Epithelial cell of esophagus (primary cell): ENCODE measurements at regions not wholly inside any gene's neighbourhood (a gene's known extent, or its start where the extent isn't known, plus 50 kb on each side); places are given as distances from the start of the nearest gene placed in this dataset.

Experiments used
- DNase-seq: peaks from one replicate; pipeline ENCODE4 v3.0.0; 2010; ENCODE audit warnings: low read depth
- H3K4me3 ChIP-seq: 2 replicates; pipeline ENCODE4 v1.5.1; 2011; ENCODE audit warnings: mild to moderate bottlenecking, low read length, control low read depth
- TF ChIP-seq, protein P1 (sequence below): IDR thresholded peaks from 2 replicates; pipeline ENCODE4 v1.5.1; 2011; ENCODE audit warnings: low read depth, mild to moderate bottlenecking, low read length, control low read depth, inconsistent platforms; ENCODE audit not compliant: insufficient read depth; ENCODE audit errors: missing control alignments

DNA sequence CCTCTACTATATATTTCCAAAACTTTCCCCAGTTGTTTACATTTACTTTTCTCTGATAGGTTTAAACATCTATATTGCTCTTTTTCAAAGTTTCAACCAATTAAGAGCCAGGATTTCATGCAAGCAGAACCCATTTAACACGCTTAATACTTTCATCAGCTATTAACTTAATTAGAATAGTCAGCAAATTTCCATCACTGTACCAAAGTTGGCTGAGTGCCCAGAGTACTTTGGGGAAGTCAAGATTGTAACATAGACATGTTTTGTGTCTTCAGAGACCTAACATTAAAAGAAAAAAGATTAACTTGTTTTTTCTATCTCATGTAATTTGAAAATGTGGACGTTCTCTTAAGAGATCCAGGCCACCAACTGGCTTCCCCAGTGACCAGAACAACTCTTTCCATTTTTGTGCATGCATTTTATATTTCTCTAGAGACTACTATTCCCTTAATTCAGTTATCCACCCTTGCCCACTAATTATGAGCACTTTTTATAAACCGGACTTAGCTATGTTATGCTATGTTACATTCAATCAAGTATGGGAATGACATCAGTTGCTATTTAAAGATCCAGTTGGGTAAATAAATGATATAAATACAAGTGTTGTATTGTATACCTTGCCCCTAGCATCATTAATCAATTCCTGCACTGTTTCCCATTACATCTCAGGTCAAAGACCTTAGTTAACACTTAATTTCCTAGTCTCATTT is 478.1 kb upstream of the NMUR2 start:
- TF ChIP-seq, protein P1, sequence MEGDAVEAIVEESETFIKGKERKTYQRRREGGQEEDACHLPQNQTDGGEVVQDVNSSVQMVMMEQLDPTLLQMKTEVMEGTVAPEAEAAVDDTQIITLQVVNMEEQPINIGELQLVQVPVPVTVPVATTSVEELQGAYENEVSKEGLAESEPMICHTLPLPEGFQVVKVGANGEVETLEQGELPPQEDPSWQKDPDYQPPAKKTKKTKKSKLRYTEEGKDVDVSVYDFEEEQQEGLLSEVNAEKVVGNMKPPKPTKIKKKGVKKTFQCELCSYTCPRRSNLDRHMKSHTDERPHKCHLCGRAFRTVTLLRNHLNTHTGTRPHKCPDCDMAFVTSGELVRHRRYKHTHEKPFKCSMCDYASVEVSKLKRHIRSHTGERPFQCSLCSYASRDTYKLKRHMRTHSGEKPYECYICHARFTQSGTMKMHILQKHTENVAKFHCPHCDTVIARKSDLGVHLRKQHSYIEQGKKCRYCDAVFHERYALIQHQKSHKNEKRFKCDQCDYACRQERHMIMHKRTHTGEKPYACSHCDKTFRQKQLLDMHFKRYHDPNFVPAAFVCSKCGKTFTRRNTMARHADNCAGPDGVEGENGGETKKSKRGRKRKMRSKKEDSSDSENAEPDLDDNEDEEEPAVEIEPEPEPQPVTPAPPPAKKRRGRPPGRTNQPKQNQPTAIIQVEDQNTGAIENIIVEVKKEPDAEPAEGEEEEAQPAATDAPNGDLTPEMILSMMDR: no peak
- H3K4me3 ChIP-seq: no peak overlapping the region
- DNase-seq: peak; percentile 3

DNA sequence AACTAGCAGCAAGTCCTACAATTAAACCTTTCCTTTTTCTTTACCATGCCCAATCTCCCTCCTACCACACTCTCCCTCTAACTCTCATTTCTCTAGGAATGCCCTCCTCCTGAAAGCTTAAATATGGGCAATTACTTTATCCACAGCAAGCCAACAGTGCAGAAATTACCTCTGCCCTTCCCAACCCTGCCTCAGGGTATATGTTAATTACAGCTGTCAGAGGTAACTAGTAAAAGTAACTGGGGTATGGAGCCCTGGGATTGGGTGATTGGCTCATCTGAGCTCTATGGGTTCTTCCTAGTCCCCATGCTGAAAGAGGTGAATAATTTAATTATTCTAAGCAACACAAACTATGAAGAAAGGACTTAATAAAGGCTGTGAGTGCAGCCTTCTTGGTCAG is 478.9 kb upstream of the NMUR2 start:
- no peak for DNase-seq
- TF ChIP-seq, protein P1: no peak
- no peak overlapping the region for H3K4me3 ChIP-seq

DNA sequence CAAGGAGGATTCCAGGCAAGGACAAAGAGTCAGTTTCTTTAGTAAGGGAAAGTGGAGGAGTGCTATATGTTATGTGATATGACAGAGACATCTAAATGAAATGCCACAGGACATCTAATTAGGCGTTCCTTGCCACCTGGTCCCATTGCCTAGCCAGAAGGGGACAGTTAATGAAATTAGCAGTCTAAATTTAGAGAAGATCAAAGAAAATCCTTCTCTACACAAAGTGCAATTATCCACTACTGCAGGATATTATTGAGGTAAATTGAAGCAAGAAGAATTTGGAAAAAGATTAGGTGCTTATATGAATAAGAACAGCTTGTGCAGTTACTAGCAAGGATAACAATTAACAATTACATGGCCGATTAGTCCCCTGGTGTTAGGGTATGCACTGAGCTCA is 495.3 kb upstream of the NMUR2 start:
- DNase-seq: no peak
- H3K4me3 ChIP-seq: no peak overlapping the region
- TF ChIP-seq, protein P1: no peak

DNA sequence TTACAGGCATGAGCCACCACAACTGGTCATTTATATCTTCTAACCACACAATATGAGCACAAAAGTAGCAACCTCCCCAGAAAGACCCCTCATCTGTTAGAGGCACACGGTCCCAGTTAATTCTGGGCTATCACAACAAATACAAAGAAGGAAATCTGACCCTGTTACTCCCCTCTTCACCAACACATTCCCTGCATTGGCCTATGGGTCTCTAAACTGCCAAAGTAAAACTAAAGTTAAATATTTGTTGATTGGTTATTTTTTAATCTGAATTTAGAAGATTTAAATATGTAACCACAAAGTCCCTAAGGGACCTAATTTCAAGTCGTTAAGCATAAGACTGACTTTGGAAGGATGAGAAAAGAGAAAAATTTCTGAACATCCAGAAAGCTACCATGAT is 496.7 kb upstream of the NMUR2 start:
- TF ChIP-seq, protein P1: no peak
- DNase-seq: no peak
- H3K4me3 ChIP-seq: no peak overlapping the region

DNA sequence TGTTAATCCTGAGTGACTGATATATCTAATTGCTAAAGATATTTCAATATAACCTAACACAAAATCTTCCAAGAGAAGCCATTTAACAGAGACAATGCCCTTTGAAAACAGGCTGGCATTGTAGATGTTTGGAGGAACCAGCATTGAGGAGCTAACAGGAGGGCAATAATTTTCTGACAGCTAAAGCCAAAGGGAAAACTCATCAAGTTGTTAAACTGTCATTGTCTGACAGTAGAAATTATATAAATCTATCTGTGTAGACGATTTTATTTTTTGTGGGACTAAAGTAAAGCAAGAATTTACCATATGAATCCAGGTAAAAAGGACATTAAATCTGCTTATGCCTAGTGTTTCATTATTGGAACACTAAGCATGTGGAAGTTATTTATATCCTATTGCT is 500.2 kb upstream of the NMUR2 start:
- no peak for DNase-seq
- no peak overlapping the region for H3K4me3 ChIP-seq
- TF ChIP-seq, protein P1: no peak

DNA sequence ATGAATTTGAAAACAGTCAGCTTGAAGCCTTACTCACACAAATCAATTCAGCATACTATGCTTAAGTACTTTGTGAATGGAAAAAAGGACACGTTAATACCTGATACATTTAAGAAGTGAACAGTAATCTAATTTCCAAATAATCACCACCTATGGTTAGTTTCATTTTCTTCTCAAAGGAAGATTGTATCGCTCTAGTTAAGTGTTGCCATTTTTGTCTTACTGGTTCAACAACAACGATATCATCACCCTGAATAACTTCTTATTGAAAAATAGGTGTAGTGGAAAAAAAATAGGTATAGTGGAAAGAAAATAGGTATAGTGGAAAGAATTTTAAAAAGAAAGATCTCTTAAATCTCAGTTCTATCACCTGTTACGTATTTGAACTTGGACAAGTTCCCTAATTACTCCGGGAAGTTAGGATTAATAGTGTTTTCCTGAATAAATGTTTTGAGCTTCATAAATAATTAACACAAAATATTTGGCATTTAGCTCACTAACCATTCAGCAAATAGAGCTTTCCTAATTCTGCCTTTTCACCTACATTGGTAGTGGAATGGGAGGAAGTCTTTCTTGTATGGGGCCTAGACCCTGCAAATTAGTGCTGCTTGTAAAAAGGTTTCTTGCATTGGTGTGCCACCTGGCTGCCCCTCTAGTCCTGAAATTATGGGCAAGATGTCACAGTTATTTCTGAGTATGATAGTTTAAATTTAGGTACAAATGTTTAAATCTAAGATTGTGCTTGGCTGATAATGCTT is 502.6 kb upstream of the NMUR2 start:
- TF ChIP-seq, protein P1: no peak
- no peak for DNase-seq
- H3K4me3 ChIP-seq: no peak overlapping the region
